Epithelial cell of esophagus (primary cell): ENCODE measurements at regions not wholly inside any gene's neighbourhood (a gene's known extent, or its start where the extent isn't known, plus 50 kb on each side); places are given as distances from the start of the nearest gene placed in this dataset.

Experiments used
- DNase-seq: peaks from one replicate; pipeline ENCODE4 v3.0.0; 2010; ENCODE audit warnings: low read depth
- H3K4me3 ChIP-seq: 2 replicates; pipeline ENCODE4 v1.5.1; 2011; ENCODE audit warnings: mild to moderate bottlenecking, low read length, control low read depth
- TF ChIP-seq, protein P1 (sequence below): IDR thresholded peaks from 2 replicates; pipeline ENCODE4 v1.5.1; 2011; ENCODE audit warnings: low read depth, mild to moderate bottlenecking, low read length, control low read depth, inconsistent platforms; ENCODE audit not compliant: insufficient read depth; ENCODE audit errors: missing control alignments

DNA sequence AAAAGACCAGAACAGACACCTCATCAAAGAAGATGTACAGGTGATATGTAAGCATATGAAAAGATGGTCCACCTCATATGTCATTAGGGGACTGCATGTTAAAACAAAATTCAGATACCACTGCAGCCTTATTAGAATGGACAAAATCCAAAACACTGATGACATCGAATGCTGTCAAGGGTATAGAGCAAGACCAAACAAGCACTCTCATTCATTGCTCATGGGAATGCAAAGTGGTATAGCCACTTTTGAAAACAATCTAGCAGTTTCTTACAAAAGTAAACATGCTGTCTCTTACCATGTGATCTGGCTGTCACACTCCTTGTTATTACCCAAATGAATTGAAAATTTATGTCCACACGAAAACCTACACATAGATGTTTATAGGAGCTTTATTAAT is 426.6 kb upstream of the ESRRG start:
- TF ChIP-seq, protein P1, sequence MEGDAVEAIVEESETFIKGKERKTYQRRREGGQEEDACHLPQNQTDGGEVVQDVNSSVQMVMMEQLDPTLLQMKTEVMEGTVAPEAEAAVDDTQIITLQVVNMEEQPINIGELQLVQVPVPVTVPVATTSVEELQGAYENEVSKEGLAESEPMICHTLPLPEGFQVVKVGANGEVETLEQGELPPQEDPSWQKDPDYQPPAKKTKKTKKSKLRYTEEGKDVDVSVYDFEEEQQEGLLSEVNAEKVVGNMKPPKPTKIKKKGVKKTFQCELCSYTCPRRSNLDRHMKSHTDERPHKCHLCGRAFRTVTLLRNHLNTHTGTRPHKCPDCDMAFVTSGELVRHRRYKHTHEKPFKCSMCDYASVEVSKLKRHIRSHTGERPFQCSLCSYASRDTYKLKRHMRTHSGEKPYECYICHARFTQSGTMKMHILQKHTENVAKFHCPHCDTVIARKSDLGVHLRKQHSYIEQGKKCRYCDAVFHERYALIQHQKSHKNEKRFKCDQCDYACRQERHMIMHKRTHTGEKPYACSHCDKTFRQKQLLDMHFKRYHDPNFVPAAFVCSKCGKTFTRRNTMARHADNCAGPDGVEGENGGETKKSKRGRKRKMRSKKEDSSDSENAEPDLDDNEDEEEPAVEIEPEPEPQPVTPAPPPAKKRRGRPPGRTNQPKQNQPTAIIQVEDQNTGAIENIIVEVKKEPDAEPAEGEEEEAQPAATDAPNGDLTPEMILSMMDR = no peak
- H3K4me3 ChIP-seq = no peak overlapping the region
- DNase-seq = peak; percentile 82

DNA sequence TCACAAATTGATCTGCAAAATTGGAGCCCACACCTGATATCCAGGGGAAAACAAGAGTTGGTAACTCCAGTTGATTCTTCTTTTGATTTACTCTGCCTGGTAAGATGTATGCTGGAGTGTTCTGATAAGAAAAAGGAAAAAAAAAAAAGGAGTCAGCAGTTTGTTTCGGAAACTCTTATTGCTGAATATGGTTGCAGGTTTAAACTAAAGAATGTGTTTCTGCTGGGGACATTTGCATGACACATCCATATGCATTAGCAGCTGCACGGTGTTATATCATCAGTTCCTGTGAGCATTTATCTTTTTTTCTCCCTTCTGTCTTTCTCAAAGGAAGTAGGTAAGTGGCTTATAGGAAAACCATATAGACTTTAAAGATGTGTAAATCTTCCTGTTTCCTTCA is 418.5 kb upstream of the ESRRG start:
- no peak for DNase-seq
- H3K4me3 ChIP-seq = no peak overlapping the region
- TF ChIP-seq, protein P1 = no peak

DNA sequence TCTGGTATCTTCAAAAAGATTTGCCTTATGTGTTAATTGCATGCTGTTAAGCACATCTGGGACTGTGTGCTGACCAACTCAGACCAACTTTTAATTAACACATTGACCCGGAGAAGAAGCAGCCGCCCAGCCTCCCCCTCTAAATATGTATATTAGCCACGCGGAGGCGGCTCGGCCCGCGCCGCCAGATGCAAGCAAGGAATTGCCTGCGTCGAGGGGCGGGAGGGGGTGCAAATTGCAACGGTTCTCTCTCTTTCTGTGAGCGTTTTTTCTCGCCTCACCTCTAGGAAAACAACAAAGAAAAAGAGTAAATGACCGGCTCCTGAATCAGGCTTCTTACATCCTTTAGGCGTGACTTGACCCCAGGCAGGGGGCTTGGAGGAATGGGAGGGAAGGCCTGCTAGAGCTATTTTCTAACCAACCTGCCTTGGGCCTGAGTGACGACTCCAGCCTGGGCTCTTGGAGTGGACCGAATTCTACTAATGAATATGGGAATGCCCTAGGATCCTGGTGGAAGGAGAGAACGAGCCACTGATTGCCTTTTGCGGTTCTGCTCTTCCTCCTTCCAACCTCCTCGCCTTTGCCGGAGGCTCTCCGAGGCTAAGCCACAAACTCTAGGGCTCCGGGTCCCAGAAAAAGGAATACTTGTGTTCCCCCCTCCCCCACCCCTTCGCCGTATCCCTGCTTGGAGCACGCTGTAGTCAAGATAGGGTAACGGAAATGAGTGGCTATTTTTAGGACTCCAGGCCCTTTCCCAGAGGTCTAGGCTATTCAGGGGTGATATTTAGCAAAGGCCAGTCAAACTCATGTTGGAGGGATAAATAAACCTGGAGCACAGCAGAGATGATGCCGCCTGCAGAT is 417.0 kb upstream of the ESRRG start:
- no peak for DNase-seq
- TF ChIP-seq, protein P1 = no peak
- no peak overlapping the region for H3K4me3 ChIP-seq

DNA sequence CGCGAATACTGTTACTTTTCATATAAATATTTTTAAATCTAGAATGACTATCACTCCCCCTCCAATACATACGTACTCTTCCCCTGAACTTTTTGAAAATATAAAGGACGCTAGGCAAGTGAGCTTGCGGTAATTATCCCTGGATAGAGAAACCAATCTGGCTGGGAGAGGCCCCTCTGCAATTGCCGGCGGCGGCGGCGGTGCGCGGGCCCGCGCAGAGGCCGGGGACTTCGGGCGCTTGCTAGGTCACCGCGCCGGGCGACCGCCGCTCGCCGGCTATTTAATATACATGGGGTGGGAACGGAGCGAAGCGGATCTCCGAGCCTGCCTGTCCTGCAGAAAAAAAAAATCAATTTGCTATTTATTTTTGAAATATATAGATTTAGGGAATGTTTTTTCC is 416.3 kb upstream of the ESRRG start:
- no peak for DNase-seq
- no peak overlapping the region for H3K4me3 ChIP-seq
- TF ChIP-seq, protein P1 = no peak

DNA sequence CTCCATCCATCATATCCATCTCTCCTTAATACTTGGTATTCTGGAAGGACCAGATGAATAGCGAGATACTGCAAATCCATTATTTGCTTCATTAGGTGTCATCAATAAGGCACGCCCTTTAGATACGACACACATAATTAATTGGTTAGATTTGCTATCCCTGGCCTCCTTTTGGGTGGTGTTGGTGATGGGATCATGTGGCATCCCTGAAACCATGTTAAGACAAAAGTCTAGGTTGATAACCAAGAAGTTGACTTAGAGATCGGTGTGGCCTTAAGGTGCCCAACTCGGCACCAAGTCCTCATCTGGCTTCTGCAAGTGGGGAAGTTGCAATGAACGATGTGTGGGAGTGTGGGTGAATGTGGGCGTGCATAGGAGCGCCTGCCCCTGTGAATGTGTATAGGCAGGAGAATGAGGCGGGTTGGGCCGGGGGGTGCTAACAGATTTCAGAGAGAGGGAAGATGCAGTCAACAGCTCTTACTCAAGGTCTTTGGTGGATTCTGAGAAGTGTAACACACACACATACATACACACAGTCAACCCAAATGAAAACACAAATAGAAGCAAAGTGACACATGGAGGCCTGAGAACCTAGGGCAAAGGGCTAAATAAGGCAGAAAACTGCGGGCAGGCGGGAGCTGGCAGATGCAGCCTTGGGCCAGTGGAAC is 415.7 kb upstream of the ESRRG start:
- DNase-seq = no peak
- TF ChIP-seq, protein P1 = no peak
- no peak overlapping the region for H3K4me3 ChIP-seq

DNA sequence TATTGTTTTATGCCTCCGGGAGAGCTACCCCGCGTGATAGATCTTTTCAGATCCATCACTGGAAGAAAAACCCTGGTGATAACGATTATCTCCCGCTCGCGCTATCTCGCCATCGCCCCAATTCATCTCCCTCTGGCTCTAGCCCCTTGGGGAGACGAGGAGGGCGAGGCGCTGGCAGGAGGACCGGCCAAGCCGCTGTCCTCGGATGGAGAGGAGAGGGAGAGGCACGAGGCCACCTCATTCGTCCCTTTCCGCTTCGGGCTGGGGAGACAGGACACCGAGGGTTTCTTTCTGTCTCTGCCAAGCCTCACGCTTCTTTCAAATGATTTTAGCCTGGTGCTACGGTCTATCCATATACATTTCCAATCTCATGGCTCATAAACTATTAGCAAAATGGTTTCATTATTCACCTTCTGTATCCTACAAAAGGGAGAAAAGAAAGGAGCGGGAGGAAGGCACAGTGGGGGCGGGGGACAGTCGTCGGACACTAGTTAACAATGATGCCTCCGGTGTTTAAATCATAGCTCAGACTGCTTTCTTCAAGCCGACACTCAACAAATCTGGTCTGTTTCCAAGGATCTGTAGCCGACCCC is 415.0 kb upstream of the ESRRG start:
- no peak overlapping the region for H3K4me3 ChIP-seq
- TF ChIP-seq, protein P1 = no peak
- no peak for DNase-seq
